HG03575 (cell line): ENCODE measurements at regions not wholly inside any gene's neighbourhood (a gene's known extent, or its start where the extent isn't known, plus 50 kb on each side); places are given as distances from the start of the nearest gene placed in this dataset.
"Not testable (repeated sequence)": the region's sequence is repeated elsewhere in the genome, so short reads cannot be mapped to it uniquely, and the experiment has no call there.

Source experiments
- ATAC-seq: cut with Tn5 transposase; IDR thresholded peaks from one replicate; pipeline ENCODE4 v1.9.1; 2021; ENCODE audit not compliant: unreplicated experiment, insufficient number of reproducible peaks, low FRiP score; ENCODE audit errors: extremely low read depth

GRCh38 chr2:226291281-226291680 is 508.3 kb downstream of the IRS1 start:
- not testable (repeated sequence) for ATAC-seq

GRCh38 chr2:226286916-226287315 is 512.7 kb downstream of the IRS1 start:
- no peak for ATAC-seq

- no peak for ATAC-seq
Measured at GRCh38 chr2:226283796-226284195, 515.8 kb downstream of the IRS1 start.

- ATAC-seq = no peak
Measured at GRCh38 chr2:226282151-226282550, 517.5 kb downstream of the IRS1 start.

- ATAC-seq = not testable (repeated sequence)
Measured at GRCh38 chr2:226280136-226280535, 519.5 kb downstream of the IRS1 start.

- ATAC-seq = no peak
Measured at GRCh38 chr2:226275215-226275614, 524.4 kb downstream of the IRS1 start.

GRCh38 chr2:226274143-226274542 is 525.5 kb downstream of the IRS1 start:
- no peak for ATAC-seq

- no peak for ATAC-seq
Measured at GRCh38 chr2:226273440-226273839, 526.2 kb downstream of the IRS1 start.

GRCh38 chr2:226272435-226272834 is 527.2 kb downstream of the IRS1 start:
- ATAC-seq = no peak

GRCh38 chr2:226270285-226271058 is 529.1 kb downstream of the IRS1 start:
- ATAC-seq = no peak

- ATAC-seq = no peak
Measured at GRCh38 chr2:226267516-226268289, 531.9 kb downstream of the IRS1 start.

GRCh38 chr2:226256709-226257376 is 542.8 kb downstream of the IRS1 start:
- no peak for ATAC-seq

- no peak for ATAC-seq
Measured at GRCh38 chr2:226256237-226256636, 543.4 kb downstream of the IRS1 start.

GRCh38 chr2:226251661-226252060 is 548.0 kb downstream of the IRS1 start:
- ATAC-seq = no peak

GRCh38 chr2:226247289-226248275 is 552.0 kb downstream of the IRS1 start:
- no peak for ATAC-seq

- no peak for ATAC-seq
Measured at GRCh38 chr2:226234187-226234586, 565.4 kb downstream of the IRS1 start.

GRCh38 chr2:226233388-226233787 is 566.2 kb downstream of the IRS1 start:
- no peak for ATAC-seq

GRCh38 chr2:226228080-226228479 is 571.5 kb downstream of the IRS1 start:
- no peak for ATAC-seq

- no peak for ATAC-seq
Measured at GRCh38 chr2:226227341-226227740, 572.3 kb downstream of the IRS1 start.
